Inferior parietal cortex (tissue), 1 donor: ENCODE measurements at regions not wholly inside any gene's neighbourhood (a gene's known extent, or its start where the extent isn't known, plus 50 kb on each side); places are given as distances from the start of the nearest gene placed in this dataset.
A peak's percentile ranks its signal among the peaks of the same experiment; 100 is the strongest.

Experiments used
- DNase-seq: peaks from one replicate; pipeline ENCODE4 v3.0.0-alpha.2; 2016; ENCODE audit errors: extremely low spot score

- DNase-seq, result no peak
Measured at GRCh38 chr2:204046145-204046544, 109.6 kb downstream of the ICOS start.

GRCh38 chr2:204049635-204050034, 113.1 kb downstream of the ICOS start:
- no peak for DNase-seq

GRCh38 chr2:204050681-204051080, 114.1 kb downstream of the ICOS start:
- no peak for DNase-seq

DNA sequence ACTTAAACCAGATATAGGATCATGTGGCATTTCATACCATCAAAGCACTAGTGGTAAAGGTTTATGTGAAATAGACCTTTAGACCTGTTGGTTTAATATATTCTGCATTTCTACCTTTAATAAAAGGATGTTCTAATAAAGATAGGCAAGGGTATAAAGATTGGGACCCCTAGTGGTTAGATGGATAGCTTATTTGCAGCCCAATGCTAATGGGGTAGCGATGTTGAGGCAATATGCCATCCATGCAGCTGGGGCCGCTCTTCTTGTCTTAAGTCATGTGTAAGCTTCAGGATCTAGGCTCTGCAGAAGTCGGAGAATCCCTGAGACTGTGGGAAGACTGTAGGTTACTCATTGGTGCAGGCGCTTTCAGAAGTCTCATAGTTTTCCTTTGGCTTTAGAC, 114.9 kb downstream of the ICOS start:
- DNase-seq, result no peak

- no peak for DNase-seq
Measured at GRCh38 chr2:204051984-204052556, 115.5 kb downstream of the ICOS start.

- no peak for DNase-seq
Measured at GRCh38 chr2:204059016-204059415, 122.5 kb downstream of the ICOS start.

DNA sequence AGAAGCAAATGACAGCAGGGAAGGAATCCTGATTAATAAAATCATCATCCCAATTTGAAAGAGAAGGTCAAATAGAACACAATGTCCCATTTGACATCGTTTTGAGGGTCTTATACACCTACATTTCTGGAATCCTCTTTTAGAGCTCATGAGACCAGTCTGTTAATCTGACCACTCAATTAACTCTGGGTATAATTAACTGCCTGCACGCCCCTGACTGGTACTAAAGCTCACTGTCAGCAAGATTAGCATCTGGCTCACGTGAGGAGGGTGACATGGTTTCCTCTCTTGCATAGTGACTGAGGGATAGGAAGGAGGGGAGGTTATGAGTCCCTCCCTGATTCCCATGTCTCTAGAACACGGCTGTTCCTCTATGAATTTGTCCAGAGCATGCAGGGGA, 124.3 kb downstream of the ICOS start:
- no peak for DNase-seq

DNA sequence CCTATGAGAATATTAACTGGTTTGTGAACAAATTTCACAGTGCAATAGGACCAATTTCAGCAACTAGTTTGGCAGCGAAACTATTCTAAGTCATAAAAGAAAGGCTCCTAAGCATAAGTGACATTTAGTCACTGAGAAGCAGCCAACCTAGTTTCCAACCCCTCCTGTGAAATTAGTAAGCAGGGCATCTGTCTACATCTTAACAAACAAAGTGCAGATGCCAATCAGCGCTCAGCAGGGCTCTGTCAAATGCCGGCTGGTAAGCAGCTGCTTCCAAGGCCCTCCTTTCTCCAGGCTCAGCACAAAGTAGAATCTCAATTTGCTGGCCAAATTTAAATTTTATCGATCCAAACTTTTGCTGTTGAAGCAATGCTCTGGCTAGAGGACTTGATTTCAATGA, 124.7 kb downstream of the ICOS start:
- no peak for DNase-seq

- no peak for DNase-seq
Measured at GRCh38 chr2:204064119-204064518, 127.6 kb downstream of the ICOS start.

GRCh38 chr2:204065566-204065965, 129.0 kb downstream of the ICOS start:
- no peak for DNase-seq

DNA sequence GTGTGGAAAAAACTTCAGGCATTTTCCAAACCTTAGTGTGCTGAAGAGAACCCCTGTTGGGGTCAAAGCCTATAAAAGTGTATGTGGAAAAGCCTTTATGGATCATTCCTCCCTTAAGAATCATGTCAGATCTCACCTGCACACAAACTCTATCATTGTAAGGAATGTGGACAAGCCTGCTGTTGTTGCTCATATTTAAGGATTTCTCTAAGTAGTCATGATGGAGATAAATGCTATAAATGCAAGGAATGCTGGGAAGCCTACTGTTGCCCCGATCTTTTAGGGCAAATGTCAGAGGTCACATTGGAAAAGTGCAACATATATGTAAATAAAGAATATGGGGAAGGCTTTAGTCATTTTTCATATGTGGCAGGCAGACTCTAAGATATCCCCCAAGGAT, 129.5 kb downstream of the ICOS start:
- no peak for DNase-seq

GRCh38 chr2:204069804-204070203, 133.2 kb downstream of the ICOS start:
- no peak for DNase-seq

- peak; percentile 60 for DNase-seq
Measured at GRCh38 chr2:204072443-204073324, 136.1 kb downstream of the ICOS start.

- no peak for DNase-seq
Measured at GRCh38 chr2:204074456-204074855, 137.9 kb downstream of the ICOS start.

- DNase-seq, result no peak
Measured at GRCh38 chr2:204078003-204078698, 141.6 kb downstream of the ICOS start.

GRCh38 chr2:204081487-204082425, 145.2 kb downstream of the ICOS start:
- no peak for DNase-seq

GRCh38 chr2:204086167-204086566, 149.6 kb downstream of the ICOS start:
- DNase-seq, result no peak

DNA sequence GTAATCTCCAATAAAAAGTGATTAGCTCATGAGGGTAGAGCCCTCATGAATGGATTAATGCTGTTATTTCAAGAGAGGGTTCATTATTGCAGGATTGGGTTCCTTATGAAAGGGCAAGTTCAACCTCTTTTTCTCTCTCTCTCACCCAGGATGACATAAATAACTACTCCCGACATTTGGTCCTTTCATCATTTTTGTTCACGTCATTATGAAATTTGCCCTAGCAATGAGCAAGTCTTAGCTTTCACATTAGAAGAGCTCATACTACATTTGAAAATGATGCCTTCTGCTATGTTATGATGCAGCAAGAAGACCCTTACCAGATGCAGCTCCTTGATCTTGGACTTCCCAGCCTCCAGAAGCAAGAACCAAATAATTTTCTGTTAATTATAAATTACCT, 152.5 kb downstream of the ICOS start:
- DNase-seq, result no peak

- no peak for DNase-seq
Measured at GRCh38 chr2:204089574-204089973, 153.0 kb downstream of the ICOS start.

DNA sequence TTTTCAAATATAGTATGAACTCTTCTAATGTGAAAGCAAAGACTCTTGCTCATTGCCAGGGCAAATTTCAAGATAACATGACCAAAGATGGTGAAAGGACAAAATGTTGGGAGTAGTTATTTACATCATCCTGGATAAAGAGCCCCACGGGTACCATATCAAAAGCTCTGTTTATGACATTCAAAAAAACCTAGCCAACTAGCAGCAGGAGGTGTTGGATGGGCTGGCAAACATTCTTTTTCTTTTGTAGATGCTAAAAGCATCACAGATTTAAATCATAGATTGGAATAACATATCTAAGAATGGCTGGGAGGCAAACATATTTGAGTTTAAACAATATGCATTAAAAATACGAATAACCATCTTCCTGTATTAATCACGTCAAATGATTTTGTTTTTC, 153.5 kb downstream of the ICOS start:
- no peak for DNase-seq

DNA sequence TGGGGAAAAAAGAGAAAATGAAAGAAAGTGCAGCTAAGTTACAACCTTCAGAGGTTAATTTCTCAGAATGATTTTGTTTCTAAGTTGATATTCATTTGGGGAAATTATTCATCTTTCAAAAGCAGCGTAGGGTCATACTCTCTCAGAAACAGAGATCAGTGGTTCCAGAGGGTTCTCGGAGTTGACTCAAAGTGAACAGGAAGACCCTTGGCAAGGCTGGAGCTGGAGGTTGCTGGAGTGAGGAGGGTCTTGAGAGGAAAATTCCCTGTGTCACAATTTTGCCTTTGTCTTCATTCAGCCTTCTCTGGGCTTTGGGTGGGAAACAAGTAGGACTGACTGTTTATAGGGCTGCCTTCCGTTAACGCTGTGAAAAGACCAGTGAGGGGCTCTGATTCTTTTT, 168.2 kb downstream of the ICOS start:
- no peak for DNase-seq

- no peak for DNase-seq
Measured at GRCh38 chr2:204108330-204108751, 171.8 kb downstream of the ICOS start.
